ENCODE measurements at regions not wholly inside any gene's neighbourhood (a gene's known extent, or its start where the extent isn't known, plus 50 kb on each side); places are given as distances from the start of the nearest gene placed in this dataset.
"Not testable (repeated sequence)": the region's sequence is repeated elsewhere in the genome, so short reads cannot be mapped to it uniquely, and the experiment has no call there.

- CTCF ChIA-PET = no interaction called here
These were observed 97.0 kb upstream of the FGGY start for GRCh38 chr1:59199719-59200376.

GRCh38 chr1:59201341-59201740 lies 95.6 kb upstream of the FGGY start:
- POLR2A ChIA-PET = no interaction called here
- TF ChIP-seq CTCF (IDR thresholded peaks at IDR 0.05; ENCODE audit: low read depth, low read length) = no peak
- DNase-seq (ENCODE audit: low read depth, low spot score) = no peak
- no peaks in the 10 kb centered on the region; the same call in 1 of the 2 replicates for H3K9me3 ChIP-seq (ENCODE audit: control insufficient read depth, insufficient read depth, low read length)
- H3K27me3 ChIP-seq (ENCODE audit: control insufficient read depth, insufficient read depth, low read length) = no peaks in the 10 kb centered on the region
- H3K4me3 ChIP-seq (ENCODE audit: low read depth, low read length) = no peak overlapping the region
- no peak overlapping the region for H3K27ac ChIP-seq (ENCODE audit: low read depth, low read length)
- CTCF ChIA-PET = interaction anchor here (1.4 kb wide), 1 partner anchor 15 kb away, joined by 3 read pairs; no protein-coding TSS in a partner anchor

More at GRCh38 chr1:59199719-59200376, 97.0 kb upstream of the FGGY start:
- H3K27me3 ChIP-seq (ENCODE audit: control insufficient read depth, insufficient read depth, low read length) = no peaks in the 10 kb centered on the region
- H3K9me3 ChIP-seq (ENCODE audit: control insufficient read depth, insufficient read depth, low read length) = no peaks in the 10 kb centered on the region; the same call in 1 of the 2 replicates
- no peak overlapping the region for H3K4me3 ChIP-seq (ENCODE audit: low read depth, low read length)
- TF ChIP-seq CTCF (IDR thresholded peaks at IDR 0.05; ENCODE audit: low read depth, low read length) = no peak
- POLR2A ChIA-PET = no interaction called here
- H3K27ac ChIP-seq (ENCODE audit: low read depth, low read length) = no peak overlapping the region
- no peak for DNase-seq (ENCODE audit: low read depth, low spot score)

GRCh38 chr1:59202455-59202854 lies 94.4 kb upstream of the FGGY start:
- Histone ChIP-seq H3K27me3 (ENCODE audit: control insufficient read depth, insufficient read depth, low read length) (no peaks in the 10 kb centered on the region), H3K27ac (ENCODE audit: low read depth, low read length) (no peak overlapping the region), H3K4me3 (ENCODE audit: low read depth, low read length) (no peak overlapping the region), H3K9me3 (ENCODE audit: control insufficient read depth, insufficient read depth, low read length) (peaks cover 7% of the 10 kb centered on the region)
- CTCF ChIA-PET = no interaction called here
- no peak for TF ChIP-seq CTCF (IDR thresholded peaks at IDR 0.05; ENCODE audit: low read depth, low read length)
- no peak for DNase-seq (ENCODE audit: low read depth, low spot score)
- POLR2A ChIA-PET = no interaction called here

GRCh38 chr1:59204001-59204400 lies 92.9 kb upstream of the FGGY start:
- DNase-seq (ENCODE audit: low read depth, low spot score) = no peak

GRCh38 chr1:59206616-59207015 lies 90.3 kb upstream of the FGGY start:
- H3K27me3 ChIP-seq (ENCODE audit: control insufficient read depth, insufficient read depth, low read length); H3K4me3 ChIP-seq (ENCODE audit: low read depth, low read length); H3K27ac ChIP-seq (ENCODE audit: low read depth, low read length); POLR2A ChIA-PET; DNase-seq (ENCODE audit: low read depth, low spot score); H3K9me3 ChIP-seq (ENCODE audit: control insufficient read depth, insufficient read depth, low read length); CTCF ChIA-PET: not testable (repeated sequence)

More at GRCh38 chr1:59204001-59204400, 92.9 kb upstream of the FGGY start:
- TF ChIP-seq CTCF (IDR thresholded peaks at IDR 0.05; ENCODE audit: low read depth, low read length) = 0 out of 2 replicates have a peak, but pooled peaks have one; percentile 3
- Histone ChIP-seq H3K27ac (ENCODE audit: low read depth, low read length) (peak overlapping the region; percentile 31), H3K4me3 (ENCODE audit: low read depth, low read length) (no peak overlapping the region), H3K9me3 (ENCODE audit: control insufficient read depth, insufficient read depth, low read length) (peaks cover 7% of the 10 kb centered on the region), H3K27me3 (ENCODE audit: control insufficient read depth, insufficient read depth, low read length) (no peaks in the 10 kb centered on the region)
- ChIA-PET CTCF (no interaction called here), POLR2A (no interaction called here)

GRCh38 chr1:59210430-59210829 lies 86.5 kb upstream of the FGGY start:
- CTCF ChIA-PET; POLR2A ChIA-PET; H3K4me3 ChIP-seq (ENCODE audit: low read depth, low read length); DNase-seq (ENCODE audit: low read depth, low spot score); H3K9me3 ChIP-seq (ENCODE audit: control insufficient read depth, insufficient read depth, low read length); H3K27ac ChIP-seq (ENCODE audit: low read depth, low read length); H3K27me3 ChIP-seq (ENCODE audit: control insufficient read depth, insufficient read depth, low read length): not testable (repeated sequence)

Measured in AG04450 (cell line).